HEK293T (cell line): ENCODE measurements at regions not wholly inside any gene's neighbourhood (a gene's known extent, or its start where the extent isn't known, plus 50 kb on each side); places are given as distances from the start of the nearest gene placed in this dataset.

ENCODE experiments used
- CTCF ChIA-PET: fragments of 350-600 bp; formaldehyde crosslinking; extraction: SDS; loops from one replicate; lab custom pipeline; 2021; ENCODE audit warnings: antibody characterized with exemption, inconsistent platforms; lab: Yijun Ruan, JAX
- POLR2A ChIA-PET: fragments of 350-600 bp; formaldehyde crosslinking; extraction: SDS; loops from one replicate; lab custom pipeline; 2020; ENCODE audit warnings: antibody characterized with exemption, inconsistent platforms; lab: Yijun Ruan, JAX
- DNase-seq: peaks from one replicate; pipeline ENCODE4 v3.0.0; 2012; ENCODE audit warnings: mixed read lengths; ENCODE audit errors: extremely low spot score
- ARNT ChIP-seq: fragments of 450-650 bp; IDR thresholded peaks from 2 replicates; pipeline ENCODE4 v1.6.1; 2017; ENCODE audit warnings: mild to moderate bottlenecking
- BHLHE40 ChIP-seq: fragments of 450-650 bp; IDR thresholded peaks from 2 replicates; pipeline ENCODE4 v1.6.1; 2016; ENCODE audit warnings: mild to moderate bottlenecking, moderate library complexity, borderline replicate concordance
- CTBP1 ChIP-seq: fragments of 450-650 bp; IDR thresholded peaks from 2 replicates; pipeline ENCODE4 v1.6.1; 2016; ENCODE audit warnings: borderline replicate concordance
- ELF4 ChIP-seq: fragments of 450-650 bp; IDR thresholded peaks from 2 replicates; pipeline ENCODE4 v1.6.1; 2017; ENCODE audit warnings: antibody characterized with exemption
- FOXA1 ChIP-seq: fragments of 450-650 bp; IDR thresholded peaks from 2 replicates; pipeline ENCODE4 v1.6.1; 2016; ENCODE audit warnings: mild to moderate bottlenecking
- FOXK2 ChIP-seq: fragments of 450-650 bp; IDR thresholded peaks from 2 replicates; pipeline ENCODE4 v1.6.1; 2016; ENCODE audit warnings: mild to moderate bottlenecking
- FOXM1 ChIP-seq: fragments of 450-650 bp; IDR thresholded peaks from 2 replicates; pipeline ENCODE4 v1.6.1; 2017; ENCODE audit warnings: mild to moderate bottlenecking, borderline replicate concordance
- HDGF ChIP-seq: fragments of 450-650 bp; IDR thresholded peaks from 2 replicates; pipeline ENCODE4 v1.6.1; 2017; ENCODE audit warnings: antibody characterized with exemption, borderline replicate concordance
- L3MBTL2 ChIP-seq: fragments of 450-650 bp; conservative IDR thresholded peaks from 2 replicates; pipeline ENCODE4 v1.6.1; 2016; ENCODE audit warnings: mild to moderate bottlenecking
- LEF1 ChIP-seq: fragments of 450-650 bp; IDR thresholded peaks from 2 replicates; pipeline ENCODE4 v1.6.1; 2017; ENCODE audit warnings: mild to moderate bottlenecking, borderline replicate concordance
- NFRKB ChIP-seq: fragments of 450-650 bp; IDR thresholded peaks from 2 replicates; pipeline ENCODE4 v1.6.1; 2016; ENCODE audit warnings: mild to moderate bottlenecking, moderate library complexity
- SP1 ChIP-seq: fragments of 450-650 bp; IDR thresholded peaks from 2 replicates; pipeline ENCODE4 v1.6.1; 2017
- SUZ12 ChIP-seq: fragments of 450-650 bp; IDR thresholded peaks from 2 replicates; pipeline ENCODE4 v1.6.1; 2016; ENCODE audit warnings: mild to moderate bottlenecking
- TARDBP ChIP-seq: fragments of 450-650 bp; IDR thresholded peaks from 2 replicates; pipeline ENCODE4 v1.6.1; 2016
- ZNF384 ChIP-seq: fragments of 450-650 bp; IDR thresholded peaks from 2 replicates; pipeline ENCODE4 v1.6.1; 2016
- TF ChIP-seq, protein P1 (sequence below): fragments of 450-650 bp; IDR thresholded peaks from 2 replicates; pipeline ENCODE4 v1.6.1; 2016

DNA sequence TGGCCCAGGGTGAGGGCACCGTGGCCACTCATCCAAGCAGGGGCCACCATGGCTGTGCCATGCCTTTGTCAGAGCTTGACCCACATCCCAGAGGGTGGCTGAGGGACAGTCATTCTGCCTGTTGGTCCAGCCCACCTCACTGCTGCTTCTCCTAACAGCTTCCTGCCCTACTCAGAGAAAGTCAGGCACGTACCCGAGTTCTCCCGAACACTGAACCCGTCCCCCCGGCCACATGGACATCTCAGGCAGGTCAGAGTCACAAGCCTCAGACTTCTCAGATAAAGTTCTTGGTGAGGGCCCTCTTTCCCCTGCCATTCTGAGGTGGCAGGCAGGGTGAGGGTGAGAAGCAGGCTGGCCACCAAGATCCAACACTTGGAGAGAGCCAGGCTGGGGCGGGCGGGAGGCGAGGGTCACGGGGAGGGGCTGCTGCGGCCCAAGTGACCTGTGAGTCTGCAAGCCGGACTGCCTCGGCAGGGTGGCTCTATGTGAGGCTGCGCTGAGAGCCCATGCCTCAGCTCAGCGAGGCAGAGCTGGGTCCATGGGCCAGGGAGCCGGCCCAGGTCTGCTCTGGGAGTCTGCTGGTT is 317.8 kb downstream of the TMEM121 start:
- DNase-seq = no peak
- CTCF ChIA-PET = no interaction called here
- POLR2A ChIA-PET = no interaction called here
- TF ChIP-seq SUZ12 (no peak), L3MBTL2 (no peak), CTBP1 (no peak), FOXA1 (no peak)

DNA sequence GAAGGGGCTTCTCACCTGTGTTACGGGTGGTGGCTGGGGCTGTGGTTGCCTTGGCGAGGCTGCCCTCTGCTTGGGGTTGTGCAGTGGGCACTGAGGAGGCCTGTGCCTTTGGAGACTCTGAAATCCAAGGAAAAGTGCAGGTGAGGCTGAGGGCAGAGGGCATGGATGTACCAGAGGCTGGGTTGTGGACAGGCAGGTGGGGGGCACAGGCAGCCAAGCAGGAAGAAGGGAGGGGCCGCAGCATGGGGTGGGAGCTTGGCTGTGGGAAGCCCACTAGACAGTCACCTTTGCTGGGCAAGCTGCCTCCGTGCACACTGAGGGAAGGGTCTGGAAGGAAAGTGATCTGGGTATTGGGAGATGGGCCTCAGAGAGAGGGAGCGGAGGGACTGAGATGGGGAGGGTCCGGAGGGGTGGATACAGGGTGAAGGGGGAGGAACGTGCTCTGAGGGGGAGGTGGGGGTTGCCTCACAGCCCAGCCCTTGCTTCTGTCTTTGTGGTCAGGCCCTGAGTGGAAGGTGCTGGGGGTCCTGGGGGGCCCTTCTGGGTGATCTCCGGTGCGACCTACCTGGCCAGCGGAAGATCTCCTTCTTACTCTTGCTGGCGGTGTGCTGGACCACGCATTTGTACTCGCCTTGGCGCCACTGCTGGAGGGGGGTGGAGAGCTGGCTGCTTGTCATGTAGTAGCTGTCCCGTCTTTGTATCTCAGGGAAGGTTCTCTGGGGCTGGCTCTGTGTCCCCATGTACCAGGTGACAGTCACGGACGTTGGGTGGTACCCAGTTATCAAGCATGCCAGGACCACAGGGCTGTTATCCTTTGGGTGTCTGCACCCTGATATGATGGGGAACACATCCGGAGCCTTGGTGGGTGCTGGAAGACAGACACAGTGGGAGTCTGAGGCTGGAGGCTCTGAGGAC is 318.7 kb downstream of the TMEM121 start:
- CTCF ChIA-PET = no interaction called here
- no peak for DNase-seq
- POLR2A ChIA-PET = no interaction called here
- TF ChIP-seq ZNF384 (no peak), L3MBTL2 (no peak), TARDBP (no peak), ELF4 (no peak), FOXA1 (no peak), LEF1 (no peak), CTBP1 (no peak), ARNT (no peak), SP1 (no peak), NFRKB (no peak), SUZ12 (no peak)
- TF ChIP-seq, protein P1, sequence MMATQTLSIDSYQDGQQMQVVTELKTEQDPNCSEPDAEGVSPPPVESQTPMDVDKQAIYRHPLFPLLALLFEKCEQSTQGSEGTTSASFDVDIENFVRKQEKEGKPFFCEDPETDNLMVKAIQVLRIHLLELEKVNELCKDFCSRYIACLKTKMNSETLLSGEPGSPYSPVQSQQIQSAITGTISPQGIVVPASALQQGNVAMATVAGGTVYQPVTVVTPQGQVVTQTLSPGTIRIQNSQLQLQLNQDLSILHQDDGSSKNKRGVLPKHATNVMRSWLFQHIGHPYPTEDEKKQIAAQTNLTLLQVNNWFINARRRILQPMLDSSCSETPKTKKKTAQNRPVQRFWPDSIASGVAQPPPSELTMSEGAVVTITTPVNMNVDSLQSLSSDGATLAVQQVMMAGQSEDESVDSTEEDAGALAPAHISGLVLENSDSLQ = no peak

DNA sequence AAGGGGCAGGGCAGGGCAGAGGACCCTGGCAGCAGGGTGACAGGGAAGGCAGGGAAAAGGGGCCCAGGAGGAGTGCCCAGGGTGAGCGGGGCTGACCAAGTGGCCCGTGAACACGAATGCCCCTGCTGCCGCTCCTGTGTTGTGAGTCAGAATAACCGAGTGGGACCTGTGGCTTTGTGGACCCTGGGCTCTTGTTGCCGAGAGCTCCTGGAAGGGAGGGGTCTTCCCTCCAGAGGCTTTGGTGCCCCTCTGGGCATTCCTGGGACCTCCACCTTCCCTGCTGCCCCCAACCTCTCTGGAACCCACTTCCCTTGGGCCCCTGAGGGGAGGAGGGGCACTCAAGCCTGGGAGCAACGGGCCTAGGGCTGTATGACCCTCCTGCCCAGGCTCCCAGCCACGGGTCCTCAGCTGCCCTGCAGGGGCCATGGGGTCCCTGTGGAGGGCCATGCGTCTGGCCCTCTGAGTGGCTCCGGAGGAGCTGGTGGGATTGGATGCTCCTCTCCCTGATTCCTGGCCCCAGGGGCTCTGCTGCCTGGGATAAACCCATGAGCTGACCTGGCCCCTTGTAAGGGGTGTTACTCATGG is 319.4 kb downstream of the TMEM121 start:
- POLR2A ChIA-PET = no interaction called here
- DNase-seq = no peak
- CTCF ChIA-PET = no interaction called here
- TF ChIP-seq SUZ12 (no peak), FOXK2 (no peak)

DNA sequence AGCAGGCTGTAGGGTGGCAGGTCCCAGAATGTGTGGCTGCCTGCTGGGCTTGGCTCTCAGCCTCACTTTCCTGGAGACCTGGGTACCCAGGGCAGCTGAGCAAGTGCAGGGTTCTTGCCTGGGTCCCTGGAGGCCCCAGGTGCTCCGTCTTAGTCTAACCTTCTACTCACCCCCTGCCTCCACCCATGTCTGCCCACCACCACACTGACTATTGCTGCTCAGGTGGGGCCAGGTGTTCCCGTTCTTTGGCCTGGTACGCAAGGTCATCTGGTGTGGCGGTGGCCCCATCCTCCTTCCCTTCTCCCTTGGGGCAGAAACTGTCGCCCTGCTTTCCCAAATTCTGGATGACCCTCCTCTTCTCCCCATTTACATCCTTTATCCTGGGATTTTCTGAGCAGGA is 319.9 kb downstream of the TMEM121 start:
- no peak for TF ChIP-seq TARDBP
- TF ChIP-seq BHLHE40 = no peak
- no peak for TF ChIP-seq FOXM1
- no peak for TF ChIP-seq ARNT
- no peak for TF ChIP-seq L3MBTL2
- TF ChIP-seq ZNF384 = no peak
- TF ChIP-seq SUZ12 = no peak
- TF ChIP-seq ELF4 = no peak
- no peak for TF ChIP-seq CTBP1
- TF ChIP-seq HDGF = no peak
- no peak for TF ChIP-seq NFRKB
- TF ChIP-seq FOXK2 = no peak
- TF ChIP-seq FOXA1 = no peak
- TF ChIP-seq, protein P1 = no peak
- TF ChIP-seq LEF1 = no peak
- no peak for TF ChIP-seq SP1
- CTCF ChIA-PET = no interaction called here
- no peak for DNase-seq
- POLR2A ChIA-PET = no interaction called here

DNA sequence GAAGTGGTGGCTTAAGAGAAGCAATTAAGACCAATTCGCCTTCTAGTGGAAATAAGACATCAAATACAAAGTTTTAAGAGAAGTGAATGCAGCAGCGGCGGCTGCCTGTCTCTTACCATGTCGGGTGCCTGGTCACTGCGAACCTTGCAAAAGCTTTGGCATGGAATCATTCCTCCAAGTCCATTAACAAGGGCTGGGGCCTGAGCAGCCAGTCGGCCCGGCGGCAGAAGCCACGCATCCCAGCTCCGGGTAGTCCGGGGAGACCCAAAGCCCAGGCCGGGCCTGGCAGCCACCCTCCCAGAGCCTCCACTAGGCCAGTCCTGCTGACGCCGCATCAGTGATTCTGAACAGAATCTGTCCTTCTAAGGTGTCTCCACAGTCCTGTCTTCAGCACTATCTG is 321.0 kb downstream of the TMEM121 start:
- ChIA-PET POLR2A (no interaction called here), CTCF (no interaction called here)
- DNase-seq = no peak
- TF ChIP-seq L3MBTL2 (no peak), NFRKB (no peak), FOXK2 (no peak), SP1 (no peak), ARNT (no peak)
- TF ChIP-seq, protein P1 = no peak

DNA sequence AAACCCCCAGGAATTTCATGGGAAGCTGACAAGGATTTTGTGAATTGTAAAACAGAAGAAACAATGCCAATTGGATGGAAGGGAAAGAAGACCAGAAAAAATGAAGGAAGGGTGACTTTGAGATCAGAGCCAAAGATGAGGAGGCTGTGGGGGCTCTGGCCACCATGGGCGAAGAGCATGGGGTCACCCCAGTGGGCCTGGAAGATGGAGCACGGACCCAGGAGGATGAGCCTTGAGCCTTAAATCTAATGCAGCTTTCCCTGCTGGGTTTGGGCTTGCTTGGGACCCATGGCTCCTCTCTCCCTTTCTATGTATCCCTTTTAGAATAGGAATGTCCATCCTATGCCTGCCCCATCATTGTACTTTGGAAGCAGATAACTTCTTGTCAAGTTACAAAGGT is 322.2 kb downstream of the TMEM121 start:
- POLR2A ChIA-PET = no interaction called here
- DNase-seq = no peak
- TF ChIP-seq, protein P1 = no peak
- TF ChIP-seq NFRKB = no peak
- TF ChIP-seq FOXM1 = no peak
- TF ChIP-seq L3MBTL2 = no peak
- TF ChIP-seq TARDBP = no peak
- TF ChIP-seq ARNT = no peak
- TF ChIP-seq CTBP1 = no peak
- TF ChIP-seq HDGF = no peak
- no peak for TF ChIP-seq ELF4
- TF ChIP-seq SUZ12 = no peak
- TF ChIP-seq ZNF384 = no peak
- no peak for TF ChIP-seq SP1
- TF ChIP-seq FOXK2 = no peak
- TF ChIP-seq BHLHE40 = no peak
- no peak for TF ChIP-seq FOXA1
- no peak for TF ChIP-seq LEF1
- CTCF ChIA-PET = no interaction called here
